Hematopoietic multipotent progenitor cell treated with erythropoietin and hydrocortisone succinate and interleukin-3 and kit ligand, for 4 days (in vitro differentiated cells): ENCODE measurements at regions not wholly inside any gene's neighbourhood (a gene's known extent, or its start where the extent isn't known, plus 50 kb on each side); places are given as distances from the start of the nearest gene placed in this dataset.

Experiments
- DNase-seq: peaks from one replicate; pipeline ENCODE4 v3.0.0-alpha.2; 2015

DNA sequence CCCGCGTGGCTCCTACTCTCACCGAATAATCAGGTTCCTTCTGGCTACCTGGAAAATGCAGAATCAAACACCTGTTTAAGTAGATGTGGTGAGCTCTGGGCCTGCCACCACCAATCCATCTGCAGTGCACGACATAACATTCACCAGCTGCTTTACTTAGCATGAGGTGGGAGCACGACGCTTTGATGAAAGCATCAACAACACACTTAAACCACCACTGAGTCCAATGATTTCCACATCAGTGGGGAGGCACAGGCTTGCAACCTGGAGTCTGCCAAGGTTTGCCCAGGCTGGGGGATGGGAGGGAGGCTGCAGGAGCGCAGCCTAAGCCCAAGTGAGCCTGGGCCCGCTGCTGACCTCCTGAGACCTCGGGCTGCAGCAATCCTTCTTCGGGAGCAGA, 415.5 kb downstream of the MEIS1 start:
- DNase-seq: no peak

DNA sequence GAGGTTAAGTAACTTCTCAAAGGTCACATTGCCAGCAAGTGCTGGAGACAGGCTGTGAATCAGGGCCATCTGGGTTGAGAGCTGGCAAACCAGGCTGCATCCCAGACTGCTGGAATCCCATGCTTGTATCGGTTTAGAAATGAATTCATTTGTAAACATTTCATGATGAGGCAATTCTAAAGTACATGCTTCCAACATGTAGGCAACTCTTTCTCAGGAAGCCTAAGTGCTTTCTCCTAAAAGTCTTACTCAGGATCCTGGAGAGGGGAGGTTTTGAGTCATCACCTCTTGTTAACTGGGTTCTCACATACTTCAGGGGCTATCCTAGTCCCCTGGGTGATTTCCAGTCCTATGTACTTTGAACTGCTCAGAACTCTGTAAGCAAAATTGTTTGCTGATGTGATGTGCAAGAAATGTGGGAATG, 416.5 kb downstream of the MEIS1 start:
- no peak for DNase-seq

DNA sequence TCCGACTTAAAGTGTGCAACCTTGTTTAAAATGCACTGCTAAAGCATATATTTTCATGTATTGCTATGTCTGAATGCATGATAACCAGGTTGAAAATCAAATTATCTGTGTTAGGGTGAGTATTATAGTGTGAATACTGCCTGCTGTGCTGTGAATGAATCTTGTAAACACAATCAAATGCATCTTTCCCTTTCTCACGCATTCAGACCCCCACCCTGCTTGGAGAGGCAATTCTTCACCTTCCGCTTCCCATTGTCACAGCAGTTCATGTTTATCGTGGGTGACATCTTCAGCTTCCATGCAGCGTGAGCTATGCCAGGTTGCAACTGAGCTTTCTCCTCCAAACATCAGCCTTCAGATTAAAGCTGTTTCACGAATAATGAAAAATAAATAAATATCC, 418.0 kb downstream of the MEIS1 start:
- DNase-seq: no peak

DNA sequence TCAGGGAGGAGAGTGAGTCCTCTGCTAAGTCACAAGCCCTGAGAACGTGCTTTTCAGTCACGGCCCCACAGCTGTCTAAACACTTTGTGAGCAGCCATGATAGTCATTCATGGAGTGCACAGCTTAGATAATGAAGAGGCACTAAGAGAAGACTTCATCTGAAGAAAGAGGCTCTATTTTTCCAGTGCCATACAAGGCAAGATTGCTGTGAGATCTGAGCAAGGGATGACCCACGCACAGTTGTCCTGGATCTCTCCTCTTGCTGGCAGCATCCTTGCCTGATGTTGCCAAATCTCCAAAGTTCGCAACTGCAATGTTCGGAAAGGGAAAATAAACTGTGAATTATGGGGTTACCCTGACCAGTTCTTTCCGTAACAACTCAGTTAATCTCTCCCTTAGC, 418.7 kb downstream of the MEIS1 start:
- no peak for DNase-seq

DNA sequence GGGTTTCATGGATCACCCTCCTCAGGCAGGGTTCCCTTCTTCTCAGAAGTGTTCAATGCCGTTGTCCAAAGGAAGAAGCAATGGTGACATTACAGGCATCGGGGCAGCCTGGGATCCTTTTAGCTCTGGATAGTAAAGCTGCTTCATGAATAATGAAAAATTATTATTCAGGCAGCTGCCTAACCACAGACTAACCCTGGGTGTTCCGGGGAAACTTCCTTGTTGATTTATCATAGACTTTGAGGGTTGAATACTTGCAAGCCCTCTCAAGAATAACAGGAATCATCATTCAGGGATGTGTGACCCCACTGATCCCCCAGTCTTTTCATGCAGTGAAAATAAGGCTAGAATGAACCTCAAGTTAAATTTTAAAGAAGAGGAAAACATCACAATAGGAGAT, 419.4 kb downstream of the MEIS1 start:
- DNase-seq: peak; percentile 19

DNA sequence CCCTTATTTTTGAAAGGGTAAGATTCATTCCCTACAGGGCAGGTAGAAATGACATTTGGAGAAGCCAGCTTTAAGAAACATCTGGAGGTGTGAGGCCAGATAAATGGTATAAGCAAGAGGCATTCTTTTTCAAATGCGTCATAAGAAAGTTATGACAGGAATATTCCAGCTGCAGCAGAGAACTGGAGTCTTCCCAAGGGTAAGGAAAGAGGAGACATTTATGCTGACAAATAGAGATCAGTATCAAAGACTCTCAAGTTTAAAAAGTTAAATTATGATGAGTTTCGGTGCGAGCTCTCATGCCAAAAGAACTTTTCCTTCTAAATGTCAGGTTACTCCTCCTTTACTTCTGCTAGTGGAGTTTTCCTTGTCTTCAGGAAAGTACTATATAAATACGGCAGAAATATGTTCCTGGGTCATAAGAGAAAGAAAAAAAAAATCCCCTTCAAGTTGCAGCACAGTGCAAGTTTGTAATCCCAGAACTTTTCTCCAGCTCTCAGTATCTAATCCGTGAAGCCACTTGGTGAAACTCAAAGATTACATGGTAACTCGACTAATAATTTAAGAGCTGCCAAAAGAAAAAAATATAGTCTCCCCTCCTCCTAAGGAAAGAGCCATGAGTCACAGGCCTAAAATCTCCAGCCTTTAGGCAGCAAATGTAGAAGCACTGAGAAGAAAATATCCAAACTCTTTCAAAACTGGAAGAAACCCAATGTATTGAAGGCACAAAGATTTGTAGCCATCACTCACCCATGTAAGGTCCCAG, 428.1 kb downstream of the MEIS1 start:
- DNase-seq: no peak

DNA sequence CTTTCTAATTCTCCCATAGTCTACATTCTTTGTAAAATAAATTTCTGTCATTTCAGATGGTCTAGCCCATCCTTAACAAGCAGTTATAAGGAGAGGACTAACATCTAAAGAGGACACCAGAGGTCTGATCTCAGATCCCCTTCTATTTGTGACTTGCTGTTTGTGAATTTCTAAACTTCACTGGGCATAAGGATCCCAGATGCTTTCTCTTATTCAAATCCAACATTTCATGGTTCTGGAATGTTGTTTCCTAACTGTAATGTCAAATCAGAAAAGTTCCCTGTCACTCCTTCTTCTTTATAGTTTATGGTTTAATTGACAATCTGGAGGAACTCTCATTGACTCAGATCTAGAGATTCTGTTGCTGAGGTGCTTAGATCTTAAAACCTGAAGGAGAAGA, 430.2 kb downstream of the MEIS1 start:
- no peak for DNase-seq

DNA sequence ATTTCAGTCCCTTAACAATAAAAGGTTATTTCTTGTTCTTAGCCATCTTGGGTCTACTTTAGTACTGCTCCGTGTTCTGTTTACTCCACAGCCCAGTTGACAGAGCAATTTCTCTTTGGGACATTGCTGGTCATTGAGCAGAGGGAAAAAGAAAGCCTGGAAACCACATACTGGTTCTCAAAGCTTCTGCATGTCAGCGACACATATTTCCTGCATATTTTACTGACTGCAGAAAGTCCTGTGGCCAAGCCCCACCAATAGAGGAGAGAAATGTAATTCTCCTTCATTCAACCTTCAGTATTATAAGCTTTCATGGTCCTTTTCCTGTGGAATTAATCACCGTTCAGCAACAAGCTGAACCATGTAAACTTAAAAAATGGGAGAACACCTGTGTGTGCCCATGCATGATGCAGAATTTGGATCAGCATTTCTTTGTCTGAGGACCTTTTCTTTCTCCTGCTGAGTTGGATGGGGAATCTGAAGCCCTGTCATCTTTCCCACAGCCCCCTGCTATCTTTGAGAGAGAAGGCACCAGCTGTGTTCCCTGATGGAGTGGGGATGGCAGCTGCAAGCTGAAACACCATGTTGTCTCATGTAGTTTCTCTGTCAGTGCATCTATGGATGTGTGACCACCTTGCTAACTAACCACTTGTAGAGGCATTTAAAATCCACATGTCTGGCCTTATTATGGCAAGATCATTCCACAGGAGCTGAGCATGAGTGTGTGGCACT, 431.6 kb downstream of the MEIS1 start:
- DNase-seq: no peak

DNA sequence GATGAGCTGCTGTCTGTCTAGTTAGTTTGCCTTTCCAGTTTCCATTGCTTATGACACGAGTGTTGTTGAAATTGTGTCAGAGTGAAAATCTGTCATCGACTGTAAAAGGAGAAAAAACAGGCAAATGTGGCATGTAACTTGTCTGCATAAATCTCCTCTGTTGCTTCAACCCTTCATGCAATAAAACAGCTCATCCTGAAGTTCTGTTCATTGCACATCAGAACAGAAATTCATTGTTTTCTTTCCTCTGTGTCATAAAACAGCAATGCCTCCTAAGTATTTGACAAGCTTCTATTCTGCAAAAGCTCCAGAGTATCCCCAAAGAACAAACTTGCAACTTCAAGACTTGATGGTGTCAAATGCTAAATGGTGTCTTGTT, 432.1 kb downstream of the MEIS1 start:
- no peak for DNase-seq

DNA sequence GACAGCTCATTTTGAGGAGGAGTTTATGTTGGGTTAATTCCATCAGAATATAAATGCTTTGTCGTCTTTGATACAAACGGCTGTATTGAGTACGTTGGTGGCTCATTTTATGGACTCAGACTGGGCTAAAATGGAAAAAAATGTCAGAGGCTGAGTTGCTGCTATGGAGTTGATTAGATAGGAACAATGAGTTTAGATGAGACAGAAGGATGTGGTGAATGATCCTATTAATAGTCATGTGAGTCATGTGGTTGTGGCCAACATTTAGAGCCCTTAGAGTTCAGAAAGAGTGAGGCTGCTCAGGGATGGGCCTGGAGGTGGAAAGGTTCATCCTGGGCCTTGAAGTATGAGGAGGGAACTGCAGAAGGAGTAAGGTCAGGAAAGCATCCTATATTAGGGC, 434.2 kb downstream of the MEIS1 start:
- peak; percentile 71 for DNase-seq

DNA sequence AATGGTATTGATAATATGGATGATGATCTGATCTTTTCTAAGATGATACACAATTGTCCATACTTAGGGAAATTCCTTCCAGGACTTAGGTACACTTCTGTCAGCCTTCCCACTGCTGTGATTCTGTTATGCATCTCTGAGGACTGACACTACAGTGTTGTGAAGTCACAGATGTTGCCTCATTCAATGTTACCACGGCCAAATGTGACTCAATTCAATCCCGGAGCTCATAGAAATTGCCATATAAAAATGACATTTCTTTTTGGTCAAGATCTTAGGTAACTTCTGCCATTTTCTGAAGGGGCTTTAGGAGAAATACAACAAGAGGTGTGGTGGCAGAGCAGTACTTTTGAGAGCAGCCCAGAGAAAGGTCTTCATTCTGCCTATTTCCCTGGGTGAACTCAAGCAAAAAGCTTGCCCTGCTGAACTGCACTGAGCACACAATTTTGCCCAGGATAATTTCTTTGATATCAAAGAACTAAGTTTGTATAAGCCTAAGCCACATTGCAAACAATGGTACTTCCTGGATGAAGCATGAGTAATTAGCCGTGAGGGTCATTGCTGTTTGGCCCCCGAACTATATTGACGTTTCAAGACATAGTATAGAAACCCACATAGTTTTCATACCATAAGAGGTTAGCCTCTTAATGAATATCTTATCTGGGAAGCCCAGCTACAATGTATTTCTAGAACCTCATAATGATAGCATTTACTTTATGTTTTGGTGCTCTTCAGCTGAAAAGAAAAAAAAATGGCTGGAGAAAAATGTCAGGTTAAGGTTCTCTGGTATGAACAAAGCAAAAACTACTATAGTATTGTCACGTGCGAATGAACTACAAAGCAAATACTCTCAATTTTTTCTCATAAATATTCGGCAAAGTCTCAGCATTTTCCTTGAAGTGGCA, 437.4 kb downstream of the MEIS1 start:
- DNase-seq: no peak

DNA sequence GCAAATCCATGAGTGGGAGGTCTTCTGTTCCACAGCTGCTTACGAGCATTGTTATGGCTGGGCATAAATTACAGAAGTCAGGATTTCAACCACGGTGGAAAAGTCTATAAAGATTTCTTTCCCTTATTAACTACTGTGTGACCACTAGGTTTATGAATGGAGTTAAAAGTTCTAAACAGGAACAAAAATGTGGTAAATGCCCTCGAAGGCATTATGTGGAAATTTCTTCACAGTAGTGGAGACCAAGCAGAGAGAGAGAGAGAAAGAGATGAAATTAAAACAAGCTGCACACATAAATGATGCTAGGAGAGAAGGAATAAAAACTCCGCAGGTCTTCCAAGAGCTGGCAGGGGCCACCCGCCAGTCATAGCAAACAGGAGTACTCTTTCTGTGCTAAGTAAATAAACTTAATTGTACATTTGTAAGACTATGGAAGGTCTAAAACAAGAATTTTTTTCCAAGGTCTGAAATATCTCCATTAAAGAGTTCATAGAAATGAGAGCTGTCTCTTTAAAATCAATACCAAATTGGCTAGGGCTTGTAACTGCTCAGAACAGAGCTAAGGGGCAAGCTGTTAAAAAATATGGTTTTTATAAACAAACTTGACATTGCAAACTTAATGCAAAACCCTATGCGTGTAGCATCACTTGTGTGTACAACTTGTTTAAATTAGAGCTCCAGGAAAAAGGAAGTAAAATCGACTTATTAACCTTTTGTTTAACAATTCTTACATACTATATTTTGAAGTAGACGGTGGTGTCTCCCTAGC, 438.2 kb downstream of the MEIS1 start:
- no peak for DNase-seq

DNA sequence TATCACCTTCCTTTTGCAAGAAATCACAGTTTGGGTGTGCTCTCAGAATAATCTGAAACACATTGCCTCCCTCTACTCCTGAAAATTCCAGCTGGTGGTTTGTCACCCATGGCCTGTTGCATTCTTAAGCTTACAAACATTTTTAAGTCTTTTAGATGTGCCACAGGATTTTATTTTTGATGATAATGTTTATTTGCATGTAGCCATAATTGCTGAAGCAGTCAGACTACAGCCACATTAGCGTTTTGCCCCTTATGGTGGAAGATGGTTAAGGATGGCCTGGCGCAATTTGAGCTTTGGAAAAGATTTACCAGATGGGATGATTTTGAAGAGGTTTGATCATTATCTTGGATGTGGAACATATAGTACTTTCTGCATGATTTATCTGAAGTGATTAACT, 439.5 kb downstream of the MEIS1 start:
- DNase-seq: no peak

DNA sequence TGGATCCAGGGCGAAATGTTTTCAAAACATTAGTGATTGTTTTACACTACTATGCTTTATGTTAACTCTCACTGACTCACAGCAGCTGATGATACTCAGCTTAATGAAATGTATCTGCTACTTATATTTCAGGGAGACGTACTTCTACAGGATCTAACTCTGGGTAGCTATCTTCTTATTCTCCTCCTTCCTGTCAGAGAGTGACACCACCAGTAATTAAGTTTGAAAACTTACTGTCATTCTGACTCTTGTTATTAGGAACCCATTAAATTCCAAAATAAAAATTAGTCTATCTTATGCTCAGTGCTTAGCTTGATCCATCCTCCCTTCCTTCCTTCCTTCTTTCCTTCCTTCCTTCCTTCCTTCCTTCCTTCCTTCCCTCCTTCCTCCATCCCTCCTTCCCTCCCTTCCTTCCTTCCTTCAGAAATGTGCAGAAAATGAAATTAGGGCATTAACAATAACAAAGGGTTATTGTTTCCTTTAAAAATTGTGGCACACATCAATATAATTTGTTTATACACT, 441.1 kb downstream of the MEIS1 start:
- DNase-seq: no peak

DNA sequence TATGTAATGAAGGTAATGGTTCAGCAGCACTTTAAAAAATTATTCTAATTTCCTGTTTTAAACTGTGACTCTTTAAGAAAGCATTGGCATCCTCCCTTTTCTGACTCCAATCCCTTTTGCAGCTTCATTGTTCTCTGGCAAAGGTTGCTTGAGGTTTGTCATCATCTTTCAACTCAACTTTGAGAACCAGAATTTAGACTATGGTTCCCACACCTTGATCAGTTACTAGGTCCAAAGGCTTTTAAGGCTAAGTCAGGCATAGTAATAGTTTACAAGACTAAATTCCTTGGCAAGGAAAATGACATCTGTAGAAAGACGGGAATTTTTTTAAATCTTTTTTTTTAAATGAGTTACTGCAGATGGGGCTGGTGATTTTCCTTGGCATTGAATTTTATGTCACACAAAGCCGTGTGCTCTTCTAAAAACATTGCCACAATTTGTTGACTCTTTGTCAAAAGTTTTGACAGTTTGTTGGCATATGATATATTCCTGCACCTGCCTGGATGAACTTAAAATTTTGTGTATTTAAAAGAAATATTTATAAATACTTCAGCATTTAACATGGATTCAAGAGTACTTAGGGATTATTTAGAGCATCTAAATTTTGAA, 451.0 kb downstream of the MEIS1 start:
- no peak for DNase-seq

DNA sequence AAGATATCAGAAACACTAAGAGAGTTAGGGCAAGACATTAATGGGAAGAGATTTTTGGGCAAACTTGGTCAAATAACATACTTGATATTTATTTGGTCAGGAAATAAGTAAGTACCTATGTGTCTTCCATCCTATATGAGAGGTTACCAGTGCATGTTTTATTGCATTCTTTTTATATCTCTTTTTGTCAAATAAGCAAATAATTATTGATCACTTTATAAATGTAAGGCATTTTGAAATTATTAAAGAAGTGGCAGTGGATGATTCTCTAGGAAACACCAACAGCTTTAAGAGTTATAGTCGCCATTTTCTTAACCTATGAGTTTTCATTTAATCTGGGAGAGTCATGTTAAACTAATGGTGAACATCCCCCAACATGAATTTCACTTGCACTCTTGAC, 453.3 kb downstream of the MEIS1 start:
- no peak for DNase-seq

DNA sequence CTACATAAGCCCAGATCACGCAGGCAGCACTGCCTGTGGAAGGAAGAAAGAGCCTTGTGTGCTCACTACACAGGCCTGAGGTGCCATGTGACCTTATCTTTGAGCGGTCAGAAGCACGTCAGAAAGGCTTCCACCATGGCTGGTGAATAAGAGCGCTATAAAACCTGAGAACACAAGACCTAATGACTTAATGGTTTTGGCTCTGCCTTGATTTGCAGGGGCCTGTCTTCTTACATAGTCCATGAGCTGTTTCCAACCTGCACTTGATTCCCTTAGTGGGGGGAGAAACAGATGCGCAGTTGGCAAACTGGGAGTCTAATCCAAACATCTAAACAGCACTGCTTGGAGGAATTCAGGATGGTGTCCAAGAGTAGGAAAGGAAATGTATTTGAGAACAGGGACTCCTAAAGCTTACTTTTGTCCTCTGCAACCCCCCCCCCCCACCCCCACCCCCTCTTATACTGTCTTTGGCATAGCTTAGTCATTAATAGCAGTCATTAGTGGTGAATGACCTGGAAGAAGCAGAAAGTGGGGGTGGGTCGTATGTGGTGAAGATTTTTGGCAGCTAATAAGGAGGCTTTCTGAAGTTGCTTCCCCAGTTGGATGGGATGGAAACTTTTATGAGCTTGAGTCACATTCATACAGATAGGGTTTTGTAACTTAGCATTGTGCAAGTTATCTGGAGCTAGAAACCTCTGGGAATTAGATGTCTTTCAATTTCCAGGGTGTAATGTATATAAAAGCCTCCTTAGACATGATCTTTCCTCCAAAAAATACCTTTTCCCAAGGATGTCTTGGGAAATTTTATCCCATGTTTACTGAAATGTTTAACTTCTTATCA, 454.1 kb downstream of the MEIS1 start:
- DNase-seq: no peak

DNA sequence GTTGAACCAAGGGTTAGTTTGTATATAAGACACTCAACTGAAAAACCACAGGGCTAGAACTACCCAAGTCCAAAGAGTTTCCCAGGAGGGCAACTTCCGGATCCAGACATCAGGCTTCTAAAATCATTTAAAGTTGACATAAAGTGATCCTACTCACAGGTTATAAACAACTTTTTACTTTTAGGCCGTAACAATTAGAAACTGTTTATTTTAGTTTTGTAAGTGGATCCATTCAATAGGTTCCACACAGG, 454.6 kb downstream of the MEIS1 start:
- DNase-seq: no peak

DNA sequence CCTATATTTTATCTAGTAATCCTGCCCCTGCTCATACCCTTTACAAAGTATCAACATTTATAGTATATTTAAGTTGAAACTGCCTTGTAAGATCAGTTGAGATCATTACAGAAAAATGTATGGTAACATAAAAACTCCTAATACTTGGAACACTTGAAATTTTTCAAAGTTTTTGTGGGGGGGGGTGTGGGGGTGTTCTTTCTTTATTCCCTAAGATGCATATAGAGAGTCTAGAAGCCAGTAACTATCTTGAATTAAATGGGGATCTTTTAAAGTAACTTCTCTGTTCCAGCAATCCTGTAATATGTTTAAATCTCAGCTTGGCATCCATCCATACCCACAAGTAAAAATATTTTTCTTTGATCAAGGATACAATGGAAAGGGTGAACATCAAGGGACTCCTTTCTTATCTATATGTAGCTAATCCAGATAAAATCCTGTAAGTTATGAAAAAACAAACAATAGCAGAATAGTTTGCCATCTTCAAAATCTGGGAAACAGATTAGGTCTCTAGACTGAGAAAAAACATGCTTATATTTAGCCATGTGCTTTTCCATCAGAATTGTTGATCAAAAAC, 455.3 kb downstream of the MEIS1 start:
- DNase-seq: no peak

DNA sequence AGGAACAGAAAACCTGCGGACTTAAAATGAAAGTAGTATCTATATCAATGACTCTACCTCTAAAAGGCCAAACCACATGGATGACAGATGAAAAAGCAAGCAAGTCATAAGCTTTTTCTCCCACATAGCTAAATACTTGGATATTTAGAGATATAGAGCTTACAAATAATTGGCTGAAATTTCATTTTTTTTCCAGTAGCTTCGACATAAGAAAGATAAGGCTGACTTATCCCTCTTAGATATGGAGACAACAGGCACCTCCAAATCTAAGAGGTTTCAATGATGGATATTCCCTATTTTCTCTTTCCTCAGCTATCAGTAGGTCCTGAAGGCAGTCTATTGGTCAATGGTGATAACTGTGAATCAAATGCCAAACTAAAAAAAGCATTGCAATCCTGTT, 460.3 kb downstream of the MEIS1 start:
- DNase-seq: no peak

DNA sequence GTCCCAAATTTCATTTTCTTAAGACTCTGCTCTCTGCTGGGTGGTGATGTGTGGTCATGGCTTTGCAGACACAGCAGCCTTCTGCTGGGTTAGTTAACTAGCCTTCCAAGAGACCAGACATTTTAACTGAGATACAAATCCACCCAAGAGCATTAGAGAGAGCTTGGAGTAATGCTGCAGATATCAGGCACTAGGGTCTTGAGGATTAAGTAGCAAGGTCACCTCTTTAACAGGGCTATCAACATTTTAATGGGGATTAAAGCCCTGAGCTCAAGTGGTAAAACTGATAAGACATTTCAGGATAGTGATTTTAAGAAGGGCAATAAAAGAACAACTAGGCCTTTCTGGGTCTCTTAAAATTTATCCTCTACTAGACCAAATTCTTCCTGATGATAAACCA, 461.2 kb downstream of the MEIS1 start:
- no peak for DNase-seq
